Endothelial cell of umbilical vein (primary cell): ENCODE measurements at regions not wholly inside any gene's neighbourhood (a gene's known extent, or its start where the extent isn't known, plus 50 kb on each side); places are given as distances from the start of the nearest gene placed in this dataset.

Experiments used
- CTCF ChIP-seq, 2 donors: IDR thresholded peaks; 1 replicate in 1 of 2; 2 replicates in 1 of 2; pipeline ENCODE4 v1.5.1; 2011; ENCODE audit warnings: low read length in 2 of 2, mild to moderate bottlenecking in 2 of 2, moderate library complexity in 2 of 2, control low read depth in 1 of 2, inconsistent platforms in 1 of 2, low read depth in 1 of 2; ENCODE audit not compliant: insufficient read depth in 1 of 2; ENCODE audit errors: extremely low read depth in 1 of 2
- JUN ChIP-seq: IDR thresholded peaks from 2 replicates; pipeline ENCODE4 v1.6.1; 2011; ENCODE audit warnings: borderline replicate concordance, low read depth; ENCODE audit not compliant: insufficient read length, insufficient read depth
- POLR2A ChIP-seq: IDR thresholded peaks from 2 replicates; pipeline ENCODE4 v1.6.1; 2012; ENCODE audit warnings: low read depth, mild to moderate bottlenecking, control low read depth, low read length

- TF ChIP-seq CTCF (IDR thresholded peaks at IDR 0.05; ENCODE audit: extremely low read depth in 1 of 2, insufficient read depth in 1 of 2, low read depth in 1 of 2, low read length in 2 of 2), result no peak
- no peak for TF ChIP-seq POLR2A
- no peak for TF ChIP-seq JUN
These were observed 185.9 kb upstream of the ZNF618 start for GRCh38 chr9:113690055-113690740.
